ENCODE measurements at regions not wholly inside any gene's neighbourhood (a gene's known extent, or its start where the extent isn't known, plus 50 kb on each side); places are given as distances from the start of the nearest gene placed in this dataset.

DNA sequence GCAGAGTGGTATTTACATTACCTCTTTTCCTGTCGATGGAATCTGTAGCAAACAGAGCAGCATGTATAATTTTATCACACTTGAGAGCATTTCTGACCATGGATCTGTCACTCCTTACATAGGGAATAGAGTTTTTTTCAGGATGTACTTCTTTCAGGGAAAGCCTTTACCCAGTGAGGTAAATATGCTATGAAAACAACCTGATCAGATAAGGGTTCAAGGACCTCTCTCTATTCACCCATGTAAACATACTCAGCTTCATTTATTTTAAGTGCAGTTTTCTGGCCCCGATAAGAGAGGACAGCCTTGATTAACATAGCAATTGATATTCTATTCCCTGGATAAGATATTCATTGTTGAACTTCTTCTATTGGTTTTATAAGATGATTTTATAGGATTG lies 87.3 kb upstream of the ESX1 start:
- H3K14ac ChIP-seq (ENCODE audit: insufficient read length) = no peak overlapping the region
- CTCF ChIA-PET (ENCODE audit: partially characterized antibody) = interaction anchor here (0.6 to 1.4 kb wide), 5 partner anchors 9 to 216 kb away, joined by 3 to 4 read pairs (median 3); no protein-coding TSS in a partner anchor
- H3K79me2 ChIP-seq (ENCODE audit: control insufficient read depth in 1 of 2, insufficient read depth in 2 of 2, low read length in 2 of 2) = no peaks in the 10 kb centered on the region

More for the DNA sequence above, 87.3 kb upstream of the ESX1 start:
- Histone ChIP-seq H2BK20ac (ENCODE audit: low read length) (no peak overlapping the region), H2BK120ac (replicated peaks; ENCODE audit: low read depth, low read length) (no peak overlapping the region), H4K5ac (ENCODE audit: insufficient read length, low read depth, low read length) (no peak overlapping the region), H3K23me2 (ENCODE audit: low read depth, low read length) (no peaks in the 10 kb centered on the region), H3K9me3 (ENCODE audit: insufficient read depth in 2 of 2, low read depth in 1 of 2, low read length in 1 of 2) (no peaks in the 10 kb centered on the region), H3K18ac (ENCODE audit: extremely low read depth, low read length) (no peak overlapping the region), H3K56ac (replicated peaks; ENCODE audit: insufficient read length, low read depth, low read length) (no peak overlapping the region), H3K79me1 (ENCODE audit: low read depth, low read length) (no peaks in the 10 kb centered on the region), H2BK12ac (ENCODE audit: low read depth, low read length) (no peak overlapping the region), H3K4me1 (replicated peaks in 1 of 4; ENCODE audit: control insufficient read depth in 3 of 4, insufficient read depth in 4 of 4, low read length in 3 of 4) (no peaks in the 10 kb centered on the region), H3K4me3 (ENCODE audit: extremely low read depth in 1 of 4, insufficient read depth in 2 of 4, low read depth in 3 of 4, low read length in 4 of 4) (no peak overlapping the region), H2BK5ac (ENCODE audit: low read depth, low read length) (no peak overlapping the region), H4K20me1 (replicated peaks in 1 of 2; ENCODE audit: control insufficient read depth in 1 of 2, insufficient read depth in 2 of 2, low read length in 2 of 2) (no peaks in the 10 kb centered on the region), H3K9ac (replicated peaks in 1 of 4; ENCODE audit: extremely low read depth in 1 of 4, low read depth in 3 of 4, low read length in 3 of 4) (no peak overlapping the region), H2AFZ (ENCODE audit: low read length) (no peak overlapping the region), H3K4me2 (ENCODE audit: insufficient read depth in 1 of 2, low read depth in 2 of 2, low read length in 2 of 2) (no peak overlapping the region), H3K27me3 (replicated peaks in 1 of 4; ENCODE audit: control insufficient read depth in 3 of 4, extremely low read depth in 1 of 4, insufficient read depth in 3 of 4, low read length in 3 of 4) (no peaks in the 10 kb centered on the region), H4K8ac (ENCODE audit: extremely low read depth, insufficient read depth, low read length) (no peak overlapping the region), H3K27ac (ENCODE audit: low read depth, low read length) (no peak overlapping the region), H3K4ac (replicated peaks; ENCODE audit: insufficient read length, low read depth, low read length) (no peak overlapping the region), H4K91ac (replicated peaks; ENCODE audit: insufficient read length, low read length) (no peak overlapping the region), H3K36me3 (ENCODE audit: control insufficient read depth in 2 of 4, insufficient read depth in 4 of 4, low read length in 3 of 4) (no peaks in the 10 kb centered on the region), H2BK15ac (ENCODE audit: low read length) (no peak overlapping the region), H3K23ac (ENCODE audit: insufficient read length) (no peak overlapping the region), H2AK5ac (ENCODE audit: low read depth, low read length) (no peak overlapping the region)
- POLR2A ChIA-PET (ENCODE audit: partially characterized antibody) = no interaction called here
- FAIRE-seq (no peak), DNase-seq (ENCODE audit: low read depth in 1 of 2, low spot score in 2 of 2) (no peak)
- no peak for TF ChIP-seq RXRA (IDR thresholded peaks at IDR 0.05; ENCODE audit: insufficient read depth, low read depth, low read length)
- TF ChIP-seq EGR1 (IDR thresholded peaks at IDR 0.05; ENCODE audit: borderline replicate concordance, low read depth, low read length) = no peak
- no peak for TF ChIP-seq KDM4A (IDR thresholded peaks at IDR 0.05; ENCODE audit: low read depth, low read length, severe bottlenecking)
- TF ChIP-seq CREB1 (IDR thresholded peaks at IDR 0.05) = no peak
- TF ChIP-seq SUZ12 (IDR thresholded peaks at IDR 0.05; ENCODE audit: low read length) = no peak
- TF ChIP-seq, protein P1, sequence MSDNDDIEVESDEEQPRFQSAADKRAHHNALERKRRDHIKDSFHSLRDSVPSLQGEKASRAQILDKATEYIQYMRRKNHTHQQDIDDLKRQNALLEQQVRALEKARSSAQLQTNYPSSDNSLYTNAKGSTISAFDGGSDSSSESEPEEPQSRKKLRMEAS (IDR thresholded peaks at IDR 0.05) = no peak
- TF ChIP-seq BRCA1 (IDR thresholded peaks at IDR 0.05; ENCODE audit: low read depth, low read length) = no peak
- no peak for TF ChIP-seq PHF8 (conservative IDR thresholded peaks at IDR 0.05; ENCODE audit: low read depth, low read length)
- no peak for TF ChIP-seq SRF (IDR thresholded peaks at IDR 0.05; ENCODE audit: low read depth, low read length)
- no peak for TF ChIP-seq JUN (IDR thresholded peaks at IDR 0.05; ENCODE audit: low read depth, low read length)
- TF ChIP-seq CBX5 (IDR thresholded peaks at IDR 0.05; ENCODE audit: low read depth, low read length) = no peak
- WGBS, 2 experiments (ENCODE audit: extremely low coverage in 1 of 2, insufficient coverage in 1 of 2, insufficient read length in 1 of 2, insufficient replicate concordance in 2 of 2, low coverage in 1 of 2, low lambda C conversion rate in 2 of 2, missing lambda C conversion rate in 1 of 2) = 81% methylated on average over 2 of the region's 2 CpGs; no CpG with 5 or more reads in 1 of the 2 experiments

All from H1 (cell line).